Stimulated activated naive CD8-positive, alpha-beta T cell treated with anti-CD3 and anti-CD28 coated beads, Interleukin-15, amount 100 ng/mL, for 72 hours (primary cell): ENCODE measurements at regions not wholly inside any gene's neighbourhood (a gene's known extent, or its start where the extent isn't known, plus 50 kb on each side); places are given as distances from the start of the nearest gene placed in this dataset.

Experiments used
- ATAC-seq: fragments of 150-1000 bp; cut with Tn5 transposase; 2 replicates; pipeline ENCODE4 v1.10.0; 2021; ENCODE audit warnings: mild to moderate bottlenecking, moderate library complexity
- DNase-seq, 2 donors: peaks; one replicate each; pipeline ENCODE4 v3.0.0; 2021 to 2022
- H3K27ac Mint-ChIP-seq, 2 donors: one replicate each; pipeline ENCODE4 v1.8.0; 2022; ENCODE audit warnings: mild to moderate bottlenecking in 2 of 2, mixed read lengths in 2 of 2, moderate library complexity in 2 of 2
- H3K27me3 Mint-ChIP-seq: one replicate; pipeline ENCODE4 v1.8.0; 2022; ENCODE audit warnings: mixed read lengths
- H3K4me1 Mint-ChIP-seq: one replicate; pipeline ENCODE4 v1.8.0; 2022; ENCODE audit warnings: mild to moderate bottlenecking, mixed read lengths
- H3K4me3 Mint-ChIP-seq, 2 donors: one replicate each; pipeline ENCODE4 v1.8.0; 2022; ENCODE audit warnings: mild to moderate bottlenecking in 2 of 2, mixed read lengths in 2 of 2, moderate library complexity in 1 of 2
- H3K9me3 Mint-ChIP-seq, 2 donors: one replicate each; pipeline ENCODE4 v1.8.0; 2022; ENCODE audit warnings: mixed read lengths in 2 of 2

- no peaks in the 10 kb centered on the region for H3K4me1 Mint-ChIP-seq
- H3K27me3 Mint-ChIP-seq, result no peaks in the 10 kb centered on the region
- no peak overlapping the region for H3K4me3 Mint-ChIP-seq
- peaks cover 15 to 19% of the 10 kb centered on the region in 2 donors for H3K9me3 Mint-ChIP-seq
- ATAC-seq, result no peak
- no peak for DNase-seq
- H3K27ac Mint-ChIP-seq, result no peak overlapping the region
Measured at GRCh38 chr5:164801910-164802309, 1296.5 kb downstream of the MAT2B start.

DNA sequence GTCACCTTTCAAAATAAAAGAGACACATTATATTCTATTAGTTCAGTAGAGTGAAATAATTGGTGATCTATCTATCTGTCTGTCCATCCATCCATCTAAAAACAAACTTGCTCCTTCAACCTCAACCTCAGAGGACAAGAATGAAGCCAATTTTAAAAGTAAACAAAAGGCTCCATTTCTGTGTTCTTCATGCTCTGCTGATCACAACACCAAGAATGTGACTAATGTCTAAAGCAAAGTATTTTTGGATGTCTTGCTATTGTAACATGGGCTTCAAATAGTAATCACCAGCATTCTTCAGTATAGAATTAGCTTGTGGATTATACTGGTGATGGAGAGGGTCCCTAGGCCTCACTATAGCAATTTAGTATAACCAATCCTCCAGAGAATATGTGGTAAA lies 1304.4 kb downstream of the MAT2B start:
- no peak overlapping the region for H3K4me3 Mint-ChIP-seq
- ATAC-seq, result no peak

GRCh38 chr5:164818445-164818844 lies 1313.0 kb downstream of the MAT2B start:
- ATAC-seq, result no peak
- Mint-ChIP-seq H3K27me3 (no peaks in the 10 kb centered on the region), H3K4me3 (no peak overlapping the region), H3K9me3 (no peaks in the 10 kb centered on the region), H3K27ac (peak overlapping the region in 1 of 2 donors; percentile 80), H3K4me1 (no peaks in the 10 kb centered on the region)
- DNase-seq, result no peak

More for the DNA sequence above, 1304.4 kb downstream of the MAT2B start:
- no peak for DNase-seq
- H3K9me3 Mint-ChIP-seq, result peaks cover 0 to 5% of the 10 kb centered on the region in 2 donors
- H3K27me3 Mint-ChIP-seq, result no peaks in the 10 kb centered on the region
- no peaks in the 10 kb centered on the region for H3K4me1 Mint-ChIP-seq
- H3K27ac Mint-ChIP-seq, result no peak overlapping the region

- no peak for DNase-seq
- H3K4me1 Mint-ChIP-seq, result no peaks in the 10 kb centered on the region
- no peaks in the 10 kb centered on the region for H3K27me3 Mint-ChIP-seq
- no peak overlapping the region for H3K4me3 Mint-ChIP-seq
- peaks cover 0 to 22% of the 10 kb centered on the region in 2 donors for H3K9me3 Mint-ChIP-seq
- H3K27ac Mint-ChIP-seq, result no peak overlapping the region
- ATAC-seq, result no peak
Measured at GRCh38 chr5:164824671-164825070, 1319.3 kb downstream of the MAT2B start.

GRCh38 chr5:164832516-164832915 lies 1327.1 kb downstream of the MAT2B start:
- H3K4me1 Mint-ChIP-seq, result no peaks in the 10 kb centered on the region

DNA sequence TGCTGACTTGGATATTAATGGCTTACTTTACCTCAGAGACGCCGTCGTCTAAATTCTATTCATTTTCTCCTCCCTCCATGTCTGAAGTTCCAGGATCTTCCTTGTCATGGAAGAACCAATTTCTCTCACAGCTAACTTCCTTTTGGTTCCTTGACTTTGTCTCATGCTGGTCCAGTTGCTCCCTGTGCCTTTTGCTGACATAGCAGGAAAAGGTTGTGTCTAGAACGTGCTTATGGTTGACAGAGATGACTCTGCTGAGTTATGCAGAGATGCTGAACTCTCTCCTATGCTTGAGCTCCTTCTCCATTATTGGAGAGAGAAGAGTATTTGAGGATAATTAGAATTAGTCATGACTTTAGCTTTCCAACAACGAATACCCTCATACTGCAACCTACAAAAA lies 1338.9 kb downstream of the MAT2B start:
- H3K4me1 Mint-ChIP-seq, result no peaks in the 10 kb centered on the region

More at GRCh38 chr5:164832516-164832915, 1327.1 kb downstream of the MAT2B start:
- Mint-ChIP-seq H3K27ac (no peak overlapping the region), H3K27me3 (no peaks in the 10 kb centered on the region), H3K9me3 (peaks cover 0 to 12% of the 10 kb centered on the region in 2 donors), H3K4me3 (no peak overlapping the region)
- ATAC-seq, result no peak
- DNase-seq, result no peak

DNA sequence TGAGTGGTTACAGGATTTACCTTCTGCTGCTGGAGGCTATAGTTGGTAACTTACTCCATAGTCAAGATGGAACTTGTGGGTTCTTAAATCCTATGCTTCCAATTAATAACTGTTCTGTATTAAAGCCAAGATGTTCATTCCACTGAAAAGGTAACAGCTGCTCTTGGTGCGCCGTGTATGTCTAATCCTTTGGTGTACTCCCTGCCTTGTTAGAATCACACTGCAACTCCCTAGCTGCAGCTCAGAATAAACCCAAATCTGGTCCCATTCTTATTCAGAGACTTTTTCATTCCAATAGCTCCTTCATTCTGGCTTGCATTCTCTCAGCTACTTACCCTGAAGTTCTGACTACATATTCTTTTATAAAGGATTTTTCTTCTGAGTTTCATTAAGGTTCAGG lies 1355.5 kb downstream of the MAT2B start:
- Mint-ChIP-seq H3K27me3 (no peaks in the 10 kb centered on the region), H3K27ac (no peak overlapping the region), H3K4me3 (no peak overlapping the region), H3K4me1 (no peaks in the 10 kb centered on the region), H3K9me3 (peaks cover 8 to 12% of the 10 kb centered on the region in 2 donors)
- no peak for DNase-seq
- ATAC-seq, result no peak

More for the DNA sequence above, 1338.9 kb downstream of the MAT2B start:
- H3K4me3 Mint-ChIP-seq, result no peak overlapping the region
- H3K27me3 Mint-ChIP-seq, result no peaks in the 10 kb centered on the region
- peak overlapping the region in 1 of 2 donors; percentile 61 for H3K27ac Mint-ChIP-seq
- DNase-seq, result no peak
- ATAC-seq, result no peak
- H3K9me3 Mint-ChIP-seq, result peaks cover 17 to 25% of the 10 kb centered on the region in 2 donors

DNA sequence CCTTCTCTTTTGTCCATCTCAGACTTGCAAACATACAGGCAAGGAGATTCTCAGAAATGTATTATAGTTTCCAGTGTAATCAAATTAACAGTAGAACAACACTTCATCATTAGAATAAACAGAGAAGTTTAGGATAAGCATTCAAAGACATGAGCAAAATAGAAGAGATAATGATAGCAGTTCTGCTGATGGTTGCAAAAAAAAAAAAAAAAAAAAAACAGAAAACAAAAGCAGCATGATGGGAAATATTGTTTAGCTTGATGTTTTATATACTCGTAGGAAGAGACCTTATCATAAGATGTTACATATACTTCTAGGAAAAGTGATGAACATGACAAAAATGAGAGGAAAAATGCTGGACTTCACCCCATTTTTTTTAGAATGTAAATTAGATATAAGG lies 1356.2 kb downstream of the MAT2B start:
- peaks cover 8 to 12% of the 10 kb centered on the region in 2 donors for H3K9me3 Mint-ChIP-seq
- no peak for DNase-seq
- H3K4me1 Mint-ChIP-seq, result no peaks in the 10 kb centered on the region
- no peak overlapping the region for H3K27ac Mint-ChIP-seq
- no peak overlapping the region for H3K4me3 Mint-ChIP-seq
- ATAC-seq, result no peak
- H3K27me3 Mint-ChIP-seq, result no peaks in the 10 kb centered on the region

- Mint-ChIP-seq H3K4me1 (no peaks in the 10 kb centered on the region), H3K27me3 (no peaks in the 10 kb centered on the region), H3K27ac (peak overlapping the region in 1 of 2 donors; percentile 24), H3K9me3 (peaks cover 2 to 8% of the 10 kb centered on the region in 2 donors), H3K4me3 (no peak overlapping the region)
- DNase-seq (no peak), ATAC-seq (no peak)
Measured at GRCh38 chr5:164868761-164869160, 1363.3 kb downstream of the MAT2B start.

- no peak overlapping the region for H3K4me3 Mint-ChIP-seq
- no peak overlapping the region for H3K27ac Mint-ChIP-seq
- H3K27me3 Mint-ChIP-seq, result no peaks in the 10 kb centered on the region
- H3K4me1 Mint-ChIP-seq, result no peaks in the 10 kb centered on the region
- peaks cover 8 to 14% of the 10 kb centered on the region in 2 donors for H3K9me3 Mint-ChIP-seq
- DNase-seq (no peak), ATAC-seq (no peak)
Measured at GRCh38 chr5:164869325-164869724, 1363.9 kb downstream of the MAT2B start.

- ATAC-seq, result no peak
- no peak for DNase-seq
Measured at GRCh38 chr5:164876793-164877192, 1371.4 kb downstream of the MAT2B start.

GRCh38 chr5:164881442-164881841 lies 1376.0 kb downstream of the MAT2B start:
- no peak overlapping the region for H3K27ac Mint-ChIP-seq

More at GRCh38 chr5:164876793-164877192, 1371.4 kb downstream of the MAT2B start:
- Mint-ChIP-seq H3K27me3 (no peaks in the 10 kb centered on the region), H3K4me3 (no peak overlapping the region), H3K27ac (no peak overlapping the region), H3K4me1 (no peaks in the 10 kb centered on the region), H3K9me3 (peaks cover 8% of the 10 kb centered on the region in 2 donors)

DNA sequence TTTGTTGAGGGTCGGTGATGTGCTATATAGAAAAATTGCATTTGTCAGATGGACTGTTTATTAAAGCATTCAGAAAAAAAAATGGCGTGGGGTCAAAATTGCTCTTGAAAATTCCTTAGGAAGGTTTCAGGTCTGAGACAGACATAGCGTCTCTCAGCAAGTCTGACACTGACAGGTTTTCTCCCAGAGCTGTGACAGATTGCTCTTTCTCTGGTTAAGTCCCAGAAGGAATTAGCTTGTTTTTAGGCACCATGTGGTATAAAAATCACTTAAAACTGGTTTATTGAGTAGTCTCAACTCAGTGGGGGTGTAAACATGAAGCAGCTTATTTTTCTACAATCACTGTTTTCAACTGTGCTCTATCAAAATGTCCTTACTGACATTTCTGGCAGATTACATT lies 1379.8 kb downstream of the MAT2B start:
- H3K9me3 Mint-ChIP-seq, result peaks cover 7 to 10% of the 10 kb centered on the region in 2 donors
- H3K27me3 Mint-ChIP-seq, result no peaks in the 10 kb centered on the region
- H3K27ac Mint-ChIP-seq, result no peak overlapping the region
- H3K4me1 Mint-ChIP-seq, result no peaks in the 10 kb centered on the region
- H3K4me3 Mint-ChIP-seq, result no peak overlapping the region
- no peak for DNase-seq
- no peak for ATAC-seq

More at GRCh38 chr5:164881442-164881841, 1376.0 kb downstream of the MAT2B start:
- DNase-seq (no peak), ATAC-seq (no peak)
- Mint-ChIP-seq H3K27me3 (no peaks in the 10 kb centered on the region), H3K4me3 (no peak overlapping the region), H3K4me1 (no peaks in the 10 kb centered on the region), H3K9me3 (peaks cover 4 to 8% of the 10 kb centered on the region in 2 donors)

- no peak for ATAC-seq
Measured at GRCh38 chr5:164893071-164893470, 1387.7 kb downstream of the MAT2B start.

DNA sequence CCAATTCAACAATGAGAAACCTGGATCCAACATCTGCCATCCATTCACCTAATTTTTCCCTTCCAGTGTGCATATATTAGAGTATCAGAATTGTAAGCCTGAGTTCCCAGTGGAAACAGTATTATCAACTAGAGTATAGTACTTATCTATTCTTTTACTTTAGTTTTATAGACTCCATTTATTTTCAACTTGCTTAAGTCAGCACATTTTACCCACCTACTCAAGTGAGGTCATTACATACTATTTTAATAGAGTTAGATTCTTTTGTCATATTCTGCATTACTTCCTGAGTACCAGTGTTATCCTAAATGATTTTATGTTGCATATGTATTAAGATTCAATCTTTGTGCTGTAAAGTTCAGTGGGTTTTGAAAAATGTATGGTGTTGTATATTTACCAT lies 1393.3 kb downstream of the MAT2B start:
- peak overlapping the region in 1 of 2 donors; percentile 10 for H3K27ac Mint-ChIP-seq
- DNase-seq, result no peak
- no peaks in the 10 kb centered on the region for H3K27me3 Mint-ChIP-seq
- H3K4me3 Mint-ChIP-seq, result no peak overlapping the region
- H3K4me1 Mint-ChIP-seq, result no peaks in the 10 kb centered on the region
- peaks cover 6 to 7% of the 10 kb centered on the region in 2 donors for H3K9me3 Mint-ChIP-seq
- no peak for ATAC-seq

More at GRCh38 chr5:164893071-164893470, 1387.7 kb downstream of the MAT2B start:
- DNase-seq, result no peak
- Mint-ChIP-seq H3K4me1 (no peaks in the 10 kb centered on the region), H3K9me3 (no peaks in the 10 kb centered on the region), H3K4me3 (no peak overlapping the region), H3K27ac (no peak overlapping the region), H3K27me3 (no peaks in the 10 kb centered on the region)

DNA sequence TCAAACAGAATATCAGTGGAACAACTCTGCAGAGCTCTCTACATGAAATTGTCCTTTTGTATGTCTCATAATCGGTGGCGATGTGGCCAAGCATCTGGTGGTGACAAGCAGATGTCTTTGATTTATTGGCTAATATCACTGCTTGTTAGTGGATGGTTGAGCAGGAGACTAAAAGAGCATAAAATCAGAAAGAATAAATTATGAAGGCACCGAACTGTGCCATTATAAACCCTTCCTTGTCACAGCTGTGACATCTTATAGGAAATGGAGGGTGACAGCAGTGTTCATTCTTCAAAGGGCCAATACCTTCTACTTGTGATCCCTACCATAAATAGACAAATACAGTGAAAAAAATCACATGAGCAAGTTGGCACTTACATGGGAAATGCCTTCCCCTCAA lies 1404.3 kb downstream of the MAT2B start:
- ATAC-seq (no peak), DNase-seq (no peak)
- Mint-ChIP-seq H3K4me1 (no peaks in the 10 kb centered on the region), H3K4me3 (no peak overlapping the region), H3K27me3 (no peaks in the 10 kb centered on the region), H3K27ac (no peak overlapping the region), H3K9me3 (peaks cover 5 to 10% of the 10 kb centered on the region in 2 donors)

GRCh38 chr5:164921722-164922121 lies 1416.3 kb downstream of the MAT2B start:
- H3K4me3 Mint-ChIP-seq, result no peak overlapping the region
- DNase-seq (no peak), ATAC-seq (no peak)
- H3K27ac Mint-ChIP-seq, result no peak overlapping the region
- peaks cover 6 to 28% of the 10 kb centered on the region in 2 donors for H3K9me3 Mint-ChIP-seq
- H3K27me3 Mint-ChIP-seq, result no peaks in the 10 kb centered on the region
- H3K4me1 Mint-ChIP-seq, result no peaks in the 10 kb centered on the region
